Astrocyte of the spinal cord (primary cell): ENCODE measurements at regions not wholly inside any gene's neighbourhood (a gene's known extent, or its start where the extent isn't known, plus 50 kb on each side); places are given as distances from the start of the nearest gene placed in this dataset.

Experiments used
- DNase-seq: peaks from one replicate; pipeline ENCODE4 v3.0.0; 2011; ENCODE audit warnings: low read depth, low spot score
- H3K4me3 ChIP-seq: 2 replicates; pipeline ENCODE4 v1.5.1; 2011; ENCODE audit warnings: low read depth, mild to moderate bottlenecking, low read length, moderate library complexity
- CTCF ChIP-seq: IDR thresholded peaks from 2 replicates; pipeline ENCODE4 v1.5.1; 2012; ENCODE audit warnings: low read depth, mild to moderate bottlenecking, low read length, inconsistent platforms
- in situ Hi-C: cut with HindIII; loops from 2 replicates; pipeline ENCODE4 v1.10.0; 2017; ENCODE audit warnings: low sequenced_read_pairs

- in situ Hi-C loops, result no loop called here
- no peak overlapping the region for H3K4me3 ChIP-seq
- no peak for DNase-seq
- TF ChIP-seq CTCF, result no peak
Measured at GRCh38 chr9:90308691-90309090, 333.9 kb downstream of the DIRAS2 start.

GRCh38 chr9:90309809-90310520 is 332.7 kb downstream of the DIRAS2 start:
- in situ Hi-C loops, result no loop called here
- DNase-seq, result no peak
- H3K4me3 ChIP-seq, result no peak overlapping the region
- TF ChIP-seq CTCF, result no peak

GRCh38 chr9:90310521-90310876 is 332.1 kb downstream of the DIRAS2 start:
- no peak for DNase-seq
- TF ChIP-seq CTCF, result no peak
- no peak overlapping the region for H3K4me3 ChIP-seq
- in situ Hi-C loops, result no loop called here

- in situ Hi-C loops, result no loop called here
- no peak for TF ChIP-seq CTCF
- no peak for DNase-seq
- no peak overlapping the region for H3K4me3 ChIP-seq
Measured at GRCh38 chr9:90311811-90312210, 330.8 kb downstream of the DIRAS2 start.

GRCh38 chr9:90322296-90322695 is 320.3 kb downstream of the DIRAS2 start:
- in situ Hi-C loops, result no loop called here
- DNase-seq, result peak; percentile 18
- TF ChIP-seq CTCF, result no peak

GRCh38 chr9:90325913-90326653 is 316.5 kb downstream of the DIRAS2 start:
- DNase-seq, result peak; percentile 56
- in situ Hi-C loops, result no loop called here
- no peak for TF ChIP-seq CTCF
- no peak overlapping the region for H3K4me3 ChIP-seq

More at GRCh38 chr9:90322296-90322695, 320.3 kb downstream of the DIRAS2 start:
- no peak overlapping the region for H3K4me3 ChIP-seq
